Activated CD4-positive, CD25-positive, alpha-beta regulatory T cell (primary cell): ENCODE measurements at regions not wholly inside any gene's neighbourhood (a gene's known extent, or its start where the extent isn't known, plus 50 kb on each side); places are given as distances from the start of the nearest gene placed in this dataset.
"Not testable (repeated sequence)": the region's sequence is repeated elsewhere in the genome, so short reads cannot be mapped to it uniquely, and the experiment has no call there.

Source experiments
- DNase-seq, 4 experiments: peaks; one replicate each; lab custom pipeline; 2025; lab: John Stamatoyannopoulos, UW

GRCh38 chr1:48084826-48085225, 87.6 kb upstream of the TRABD2B start:
- no peak for DNase-seq

- DNase-seq: no peak
Measured at GRCh38 chr1:48082271-48082962, 85.2 kb upstream of the TRABD2B start.

- no peak for DNase-seq
Measured at GRCh38 chr1:48080331-48081255, 83.4 kb upstream of the TRABD2B start.

- no peak for DNase-seq
Measured at GRCh38 chr1:48079096-48079495, 81.9 kb upstream of the TRABD2B start.

DNA sequence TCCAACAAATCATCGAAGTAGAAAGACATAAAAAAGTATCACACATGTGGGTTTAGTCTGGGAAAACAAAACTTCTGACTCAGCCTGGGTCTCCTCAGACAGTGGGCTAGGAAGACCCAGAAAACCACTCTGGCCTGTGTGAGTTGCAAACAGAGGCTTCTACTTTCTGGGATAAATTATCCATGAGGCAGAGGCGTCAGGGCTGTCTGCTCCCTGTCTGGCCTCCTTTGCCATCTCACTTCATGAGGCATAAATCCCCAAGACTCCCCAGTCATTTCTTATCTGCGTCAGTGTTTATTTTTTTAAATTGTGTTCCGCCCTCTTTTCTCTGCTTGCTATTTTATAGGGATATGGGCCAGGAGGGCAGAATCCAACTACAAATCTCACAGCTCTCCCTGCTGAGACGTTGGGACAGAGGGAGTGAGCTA, 80.6 kb upstream of the TRABD2B start:
- no peak for DNase-seq

- no peak for DNase-seq
Measured at GRCh38 chr1:48076017-48076416, 78.8 kb upstream of the TRABD2B start.

- DNase-seq: no peak
Measured at GRCh38 chr1:48073798-48074530, 76.8 kb upstream of the TRABD2B start.

GRCh38 chr1:48071513-48071912, 74.3 kb upstream of the TRABD2B start:
- no peak for DNase-seq

DNA sequence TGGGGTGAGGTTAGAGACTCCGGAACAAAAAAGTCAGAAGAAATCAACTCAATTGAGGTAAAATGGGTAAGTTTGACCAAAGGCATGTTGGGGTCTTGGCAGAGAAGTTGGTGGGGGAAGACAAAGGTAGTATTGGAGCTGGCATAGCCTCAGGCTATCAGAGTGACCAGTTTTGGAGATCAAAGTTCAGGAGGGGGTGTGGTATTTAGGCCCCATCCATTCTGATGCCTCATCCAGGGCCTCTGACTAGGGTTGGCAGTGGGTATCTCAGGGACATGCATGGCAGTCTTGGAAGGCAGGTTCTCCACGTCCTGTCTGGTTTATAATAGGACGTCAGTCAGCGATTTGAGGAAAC, 73.2 kb upstream of the TRABD2B start:
- DNase-seq: no peak

DNA sequence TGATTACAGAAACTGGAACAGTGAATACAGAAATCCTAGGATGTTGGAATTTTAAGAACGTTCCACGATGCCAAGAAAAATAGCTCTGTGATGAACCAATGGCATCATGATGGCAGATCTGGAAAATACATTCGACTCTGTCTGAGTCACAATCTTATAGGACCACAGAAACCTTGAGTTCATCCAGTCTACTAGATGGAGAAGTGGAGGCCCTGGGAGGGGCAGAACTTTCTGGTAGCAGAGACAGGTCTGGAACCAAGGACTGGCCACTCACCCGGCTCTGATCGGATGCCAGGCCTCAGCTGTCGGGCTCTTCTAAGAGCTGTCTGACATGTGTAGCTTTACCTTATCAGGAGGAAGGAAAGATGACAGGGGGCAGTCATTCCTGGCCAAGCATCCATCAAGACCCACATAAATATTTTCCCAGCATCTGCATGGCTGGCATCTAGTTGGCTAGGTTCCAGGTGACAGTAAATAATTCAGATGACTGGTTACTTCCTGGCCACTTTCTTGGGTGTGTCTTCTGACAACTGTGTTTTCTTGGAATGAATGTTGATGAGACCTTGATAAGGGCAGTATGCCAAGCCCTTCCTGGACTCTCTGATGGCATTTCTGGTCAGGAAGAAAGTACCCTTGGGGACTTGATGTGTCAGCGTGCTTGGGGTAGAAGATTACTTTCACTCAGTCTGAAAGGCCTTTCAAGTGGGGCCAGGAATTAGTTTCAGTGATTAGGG, 72.6 kb upstream of the TRABD2B start:
- no peak for DNase-seq

DNA sequence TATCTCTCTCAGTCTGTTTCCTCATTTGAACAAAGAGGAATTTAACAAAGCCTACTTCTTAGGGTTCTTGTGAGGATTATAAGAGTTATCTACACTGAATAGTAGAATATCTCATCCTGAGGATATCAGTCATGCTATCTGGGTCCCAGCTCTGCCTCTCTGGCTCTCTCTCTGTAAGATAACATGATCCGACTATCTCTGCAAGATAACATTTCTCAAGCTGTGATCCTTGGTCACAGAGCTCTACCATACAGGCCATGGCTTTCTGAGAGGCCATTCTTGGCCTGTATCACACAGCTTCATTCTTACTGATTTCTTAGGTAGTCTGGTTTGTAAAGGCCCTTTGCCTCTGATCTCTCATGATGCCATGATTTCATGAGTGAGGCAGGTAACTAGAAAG, 71.0 kb upstream of the TRABD2B start:
- DNase-seq: no peak

DNA sequence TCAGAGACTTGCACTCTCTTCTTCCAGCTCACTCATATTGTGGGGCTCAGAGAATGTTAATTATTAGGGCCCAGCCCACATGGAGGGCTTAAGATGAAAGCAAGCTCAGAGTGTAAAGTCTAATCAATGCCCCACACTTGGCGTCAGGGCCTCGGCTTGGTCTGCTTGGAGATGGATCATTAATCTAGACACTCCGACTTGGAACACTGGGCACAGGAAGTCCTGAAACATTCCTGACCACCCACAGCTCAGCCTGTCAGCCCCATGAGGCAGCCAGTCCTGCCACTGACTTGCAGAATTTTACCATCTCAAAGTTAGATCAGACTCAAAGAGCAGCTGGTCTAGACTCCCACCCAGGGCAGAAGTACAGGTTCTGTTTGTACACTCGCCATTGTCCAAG, 69.8 kb upstream of the TRABD2B start:
- DNase-seq: no peak

DNA sequence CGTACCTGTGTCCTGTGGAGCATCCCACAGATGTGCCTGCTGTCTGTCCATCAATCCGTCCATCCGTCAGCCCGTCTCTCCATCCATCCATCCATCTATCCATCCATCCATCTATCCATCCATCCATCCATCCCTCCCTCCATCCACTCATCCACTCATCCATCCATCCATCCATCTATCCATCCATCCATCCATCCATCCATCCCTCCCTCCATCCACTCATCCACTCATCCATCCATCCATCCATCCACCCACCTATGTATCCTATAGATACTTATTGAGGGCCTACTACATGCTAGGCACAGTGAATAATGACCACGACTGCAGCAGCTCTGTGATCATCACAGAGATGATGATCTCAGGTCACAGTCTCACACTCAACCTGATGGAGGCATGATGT, 67.5 kb upstream of the TRABD2B start:
- DNase-seq: not testable (repeated sequence)

DNA sequence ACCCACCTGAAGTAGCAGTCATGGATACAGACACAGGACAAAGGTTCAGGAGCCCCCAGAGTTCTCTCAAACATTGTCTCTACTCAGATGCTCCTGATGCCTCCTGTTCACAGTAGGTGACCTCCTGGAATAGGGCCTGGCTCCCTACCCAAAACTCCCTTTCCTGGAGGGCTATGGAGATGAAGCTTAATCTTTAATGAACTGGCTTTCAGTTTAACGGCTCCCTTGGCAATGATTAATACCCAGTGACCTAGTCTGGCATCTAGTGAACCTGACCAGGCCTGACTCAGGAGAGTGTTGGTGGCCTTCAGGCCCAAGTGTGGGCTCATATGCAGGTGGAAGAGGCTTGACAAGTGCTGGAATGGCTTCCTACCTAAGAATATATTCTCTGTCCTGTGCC, 65.2 kb upstream of the TRABD2B start:
- no peak for DNase-seq

- DNase-seq: no peak
Measured at GRCh38 chr1:48061162-48062136, 64.3 kb upstream of the TRABD2B start.

DNA sequence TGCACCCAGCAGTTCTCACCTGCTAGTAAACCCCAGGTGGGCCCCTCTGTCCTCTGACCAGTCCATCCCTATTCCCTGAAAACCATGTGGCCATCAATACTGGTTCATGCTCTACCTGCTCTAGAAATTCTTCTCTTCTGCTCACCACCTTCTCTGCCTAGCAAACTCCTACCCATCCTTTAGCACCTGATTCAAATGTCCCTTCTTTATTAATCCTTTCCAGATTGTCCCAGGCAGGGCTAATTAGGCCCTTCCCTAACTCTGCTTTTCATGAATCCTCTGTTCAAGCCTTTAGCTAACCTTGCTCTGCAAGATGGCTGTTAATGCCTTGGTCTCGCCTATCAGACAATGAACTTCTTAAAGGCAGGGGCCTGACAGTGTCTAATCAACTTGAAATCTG, 62.1 kb upstream of the TRABD2B start:
- no peak for DNase-seq

GRCh38 chr1:48058135-48059025, 61.2 kb upstream of the TRABD2B start:
- DNase-seq: no peak

GRCh38 chr1:48057249-48057648, 60.1 kb upstream of the TRABD2B start:
- no peak for DNase-seq

GRCh38 chr1:48055876-48056764, 58.9 kb upstream of the TRABD2B start:
- no peak for DNase-seq
